ENCODE measurements at regions not wholly inside any gene's neighbourhood (a gene's known extent, or its start where the extent isn't known, plus 50 kb on each side); places are given as distances from the start of the nearest gene placed in this dataset.
"Not testable (repeated sequence)": the region's sequence is repeated elsewhere in the genome, so short reads cannot be mapped to it uniquely, and the experiment has no call there.

DNA sequence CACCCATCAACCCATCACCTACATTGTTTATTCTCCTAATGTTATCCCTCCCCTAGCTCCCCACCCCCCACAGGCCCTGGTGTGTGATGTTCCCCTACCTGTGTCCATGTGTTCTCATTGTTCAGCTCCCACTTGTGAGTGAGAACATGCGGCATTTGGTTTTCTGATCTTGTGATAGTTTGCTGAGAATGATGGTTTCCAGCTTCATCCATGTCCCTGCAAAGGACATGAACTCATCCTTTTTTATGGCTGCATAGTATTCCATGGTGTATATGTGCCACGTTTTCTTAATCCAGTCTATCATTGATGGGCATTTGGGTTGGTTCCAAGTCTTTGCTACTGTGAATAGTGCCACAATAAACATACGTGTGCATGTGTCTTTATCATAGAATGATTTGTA lies 118.1 kb upstream of the IER5L start:
- not testable (repeated sequence) for DNase-seq

DNA sequence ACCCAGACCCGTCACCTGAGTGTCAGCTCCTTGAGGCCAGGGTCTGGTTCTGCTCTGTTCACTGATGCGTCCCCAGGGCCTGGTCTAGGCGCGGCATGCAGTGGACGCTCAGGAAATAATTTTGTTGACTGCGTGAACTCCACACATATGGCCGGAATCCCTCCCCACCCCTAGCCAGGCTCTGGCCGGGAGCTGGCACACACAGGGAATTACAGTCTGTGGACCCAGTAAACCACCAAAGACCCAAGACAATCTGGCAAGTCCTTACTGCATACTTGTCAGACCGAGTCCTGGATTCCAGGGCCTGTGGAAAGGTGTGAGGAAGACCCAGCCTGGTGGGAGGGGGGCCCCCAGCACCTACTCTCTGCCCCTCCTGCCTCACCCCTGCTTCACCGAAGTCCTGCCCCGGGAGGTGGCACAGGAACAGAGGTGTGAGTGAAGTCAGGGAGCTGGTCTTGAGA lies 113.0 kb upstream of the IER5L start:
- DNase-seq, result peak; percentile 18

DNA sequence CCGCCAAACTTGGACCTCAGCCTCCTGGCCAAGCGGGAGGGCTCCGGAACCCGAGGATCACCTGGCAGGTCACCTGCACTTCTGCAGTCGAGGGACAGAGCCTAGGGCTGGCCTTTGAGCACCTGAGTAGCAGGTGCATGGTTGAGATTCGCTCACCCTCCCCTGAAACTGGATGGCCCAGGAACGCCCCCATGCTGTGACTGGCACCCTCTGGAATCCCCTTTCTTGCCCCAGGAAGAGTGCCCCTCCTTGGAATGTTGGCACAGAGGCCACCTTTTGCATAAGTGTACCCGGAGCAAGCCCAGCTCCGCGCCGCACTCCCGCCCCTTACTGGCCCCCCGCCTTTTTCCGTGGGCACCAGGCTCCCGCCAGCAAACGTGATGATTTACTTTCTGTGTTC lies 112.5 kb upstream of the IER5L start:
- DNase-seq, result peak; percentile 16

DNA sequence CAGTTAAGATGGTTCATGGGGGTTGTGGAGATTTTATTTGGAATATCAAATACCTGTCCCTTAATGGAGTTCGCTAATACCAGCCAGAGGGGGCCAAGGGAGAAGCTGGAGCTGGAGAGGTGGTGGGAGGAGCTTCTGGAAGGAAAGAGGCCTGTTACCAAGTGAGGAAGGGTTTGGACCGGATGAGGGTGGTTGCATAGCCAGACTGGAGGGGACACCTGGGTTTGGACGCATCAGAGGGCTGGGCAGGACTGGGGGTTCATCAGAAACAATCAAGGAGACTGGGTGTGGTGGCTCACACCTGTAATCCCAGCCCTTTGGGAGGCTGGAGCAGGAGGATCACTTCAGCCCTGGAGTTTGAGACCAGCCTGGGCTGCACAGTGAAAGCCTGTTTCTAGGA lies 111.8 kb upstream of the IER5L start:
- DNase-seq, result peak; percentile 7

DNA sequence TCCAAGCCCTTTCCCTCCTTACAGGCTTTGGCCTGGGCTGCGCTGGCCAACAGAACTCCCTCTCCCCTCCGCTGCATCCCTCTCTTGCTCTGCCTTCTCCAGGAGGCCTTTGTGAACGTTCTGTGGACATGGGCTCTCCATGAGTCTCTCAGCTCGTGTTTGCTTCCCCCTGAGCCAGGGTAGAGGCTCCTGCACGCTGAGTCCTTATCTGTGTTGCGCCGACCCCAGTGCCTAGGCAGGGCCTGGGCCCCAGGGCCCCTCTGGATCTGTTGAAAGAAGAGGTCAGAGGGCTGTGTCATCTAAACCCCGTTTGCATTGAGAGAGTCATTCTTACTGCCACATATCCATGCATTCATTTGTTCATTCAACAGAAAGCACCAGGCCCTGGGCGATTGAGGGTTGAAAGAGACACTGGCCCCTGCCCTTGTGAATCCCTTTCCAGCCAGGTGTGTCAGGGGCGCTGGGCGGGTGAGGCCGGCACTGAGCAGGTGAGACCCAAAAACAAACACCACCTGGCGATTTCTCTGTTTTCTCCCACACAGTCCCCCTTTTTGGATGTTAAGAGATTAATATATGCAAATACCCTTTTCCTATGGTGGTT lies 111.2 kb upstream of the IER5L start:
- DNase-seq, result peak; percentile 18

DNA sequence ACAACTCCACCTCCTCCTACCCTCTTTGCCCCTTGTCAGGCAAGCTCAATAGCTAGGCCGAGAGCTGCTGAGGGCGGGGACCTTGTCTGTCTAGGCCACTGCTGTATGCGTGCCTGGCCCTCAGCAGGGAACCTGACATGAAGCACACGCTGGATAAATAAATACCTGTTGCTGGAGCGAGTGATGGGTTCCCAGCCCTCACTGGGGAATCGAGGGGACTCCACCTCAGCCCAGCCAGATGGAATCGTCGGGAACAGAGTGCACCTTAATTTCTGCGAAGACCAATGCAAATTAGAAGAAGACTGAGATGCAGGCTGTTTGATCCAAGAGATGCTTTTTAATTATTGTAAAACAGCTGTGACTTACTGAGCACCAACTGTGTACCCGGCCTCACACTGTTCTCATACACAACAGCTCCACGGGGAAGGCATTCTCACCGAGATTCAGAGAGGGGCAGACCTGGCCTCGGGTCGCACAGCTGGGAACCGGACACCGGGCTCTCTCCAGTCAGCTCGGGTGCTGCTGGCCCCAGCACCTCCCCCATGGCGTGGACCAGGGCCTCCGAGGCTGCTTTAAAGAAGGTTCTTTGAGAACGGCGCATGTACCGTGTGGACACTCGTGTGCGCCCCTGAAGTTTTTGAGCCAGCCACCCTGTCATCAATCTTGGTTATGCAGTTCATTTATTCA lies 109.7 kb upstream of the IER5L start:
- DNase-seq, result peak; percentile 18

DNA sequence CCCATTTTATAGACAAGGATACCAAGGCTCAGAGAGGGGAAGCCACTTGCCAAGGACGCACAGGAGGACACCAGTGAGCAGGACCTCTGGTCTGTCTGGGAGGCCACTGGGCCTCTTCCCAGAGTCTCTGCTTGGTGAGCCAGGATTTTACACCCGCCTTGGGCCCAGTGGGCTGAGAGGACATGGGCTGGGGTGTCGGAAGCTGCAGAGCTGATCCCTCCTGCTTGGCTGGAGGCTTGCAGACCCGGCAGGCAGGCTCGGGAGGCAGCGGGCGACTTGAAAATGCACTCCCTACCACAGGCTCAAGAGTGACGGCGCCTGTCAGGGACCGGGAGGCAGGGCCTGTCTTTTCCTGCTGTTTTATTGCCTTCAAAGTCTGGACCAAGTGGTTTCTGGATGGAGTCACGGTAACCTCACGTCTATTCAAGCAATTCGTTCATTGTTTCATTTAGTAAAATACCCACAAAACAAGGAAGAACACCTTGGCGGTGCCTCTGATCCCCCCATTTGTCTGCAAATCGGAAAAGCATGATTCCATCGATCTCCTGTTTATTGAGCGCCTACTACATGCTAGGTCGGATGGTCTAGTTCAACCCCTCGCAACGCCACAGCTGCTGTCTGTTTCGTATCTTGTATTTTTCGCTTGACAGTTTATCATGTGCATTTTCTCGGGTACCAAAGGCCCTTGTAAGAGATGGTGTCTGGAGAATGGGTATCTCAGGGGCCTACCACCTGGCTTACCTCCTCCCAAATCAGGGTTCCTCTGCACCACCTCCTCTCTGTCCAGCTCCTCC lies 108.1 kb upstream of the IER5L start:
- DNase-seq, result peak; percentile 25

DNA sequence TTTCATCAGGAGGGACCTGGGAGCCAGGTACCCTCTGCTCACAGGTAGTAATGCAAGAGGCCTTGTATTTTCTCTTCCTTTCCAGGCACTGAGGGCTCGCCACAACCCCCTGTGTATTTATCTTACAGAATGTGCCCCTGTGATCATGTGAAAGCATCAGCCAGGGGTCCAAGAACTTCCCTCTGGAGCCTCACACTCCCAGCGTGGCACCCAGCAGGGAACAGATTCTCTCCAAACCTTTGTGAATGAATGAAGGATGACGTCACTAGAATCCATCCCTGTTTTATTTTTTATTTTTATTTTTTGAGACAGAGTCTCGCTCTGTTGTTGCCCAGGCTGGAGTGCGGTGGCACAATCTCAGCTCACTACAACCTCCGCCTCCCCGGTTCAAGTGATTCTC lies 107.3 kb upstream of the IER5L start:
- DNase-seq, result peak; percentile 1

DNA sequence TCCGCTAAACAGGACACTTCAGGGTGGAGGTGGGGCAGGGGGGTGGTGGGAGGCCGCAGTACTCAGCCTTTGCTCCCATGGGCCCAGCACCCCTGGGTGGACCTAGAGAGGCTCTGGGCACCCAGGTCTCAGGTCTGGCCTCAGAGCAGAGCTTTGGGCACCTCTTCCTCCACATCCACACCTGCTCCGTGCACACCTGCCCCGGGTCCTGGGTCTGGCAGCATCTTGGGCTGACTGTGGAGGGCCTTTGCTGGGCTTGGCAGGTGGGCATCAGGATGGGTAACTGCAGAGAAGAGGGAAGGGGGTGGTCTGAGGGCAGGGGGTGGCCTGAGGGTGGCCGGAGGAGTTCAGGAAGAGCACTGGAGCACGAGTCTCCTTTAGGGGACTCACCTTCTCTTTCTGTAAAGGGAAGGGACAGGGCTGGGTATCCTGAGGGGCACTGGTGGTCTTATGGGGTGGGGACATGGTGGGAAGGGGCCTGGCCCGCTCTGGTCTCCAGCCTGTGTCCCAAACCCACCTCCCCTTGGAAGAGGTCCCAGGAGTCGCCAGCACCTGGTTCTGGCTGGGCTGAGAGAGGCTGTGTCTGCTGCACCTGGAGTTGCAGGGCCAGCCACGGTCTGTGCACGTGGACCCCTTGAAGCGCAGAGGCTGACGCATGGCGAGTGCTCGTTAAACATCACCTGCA lies 106.7 kb upstream of the IER5L start:
- DNase-seq, result peak; percentile 25

DNA sequence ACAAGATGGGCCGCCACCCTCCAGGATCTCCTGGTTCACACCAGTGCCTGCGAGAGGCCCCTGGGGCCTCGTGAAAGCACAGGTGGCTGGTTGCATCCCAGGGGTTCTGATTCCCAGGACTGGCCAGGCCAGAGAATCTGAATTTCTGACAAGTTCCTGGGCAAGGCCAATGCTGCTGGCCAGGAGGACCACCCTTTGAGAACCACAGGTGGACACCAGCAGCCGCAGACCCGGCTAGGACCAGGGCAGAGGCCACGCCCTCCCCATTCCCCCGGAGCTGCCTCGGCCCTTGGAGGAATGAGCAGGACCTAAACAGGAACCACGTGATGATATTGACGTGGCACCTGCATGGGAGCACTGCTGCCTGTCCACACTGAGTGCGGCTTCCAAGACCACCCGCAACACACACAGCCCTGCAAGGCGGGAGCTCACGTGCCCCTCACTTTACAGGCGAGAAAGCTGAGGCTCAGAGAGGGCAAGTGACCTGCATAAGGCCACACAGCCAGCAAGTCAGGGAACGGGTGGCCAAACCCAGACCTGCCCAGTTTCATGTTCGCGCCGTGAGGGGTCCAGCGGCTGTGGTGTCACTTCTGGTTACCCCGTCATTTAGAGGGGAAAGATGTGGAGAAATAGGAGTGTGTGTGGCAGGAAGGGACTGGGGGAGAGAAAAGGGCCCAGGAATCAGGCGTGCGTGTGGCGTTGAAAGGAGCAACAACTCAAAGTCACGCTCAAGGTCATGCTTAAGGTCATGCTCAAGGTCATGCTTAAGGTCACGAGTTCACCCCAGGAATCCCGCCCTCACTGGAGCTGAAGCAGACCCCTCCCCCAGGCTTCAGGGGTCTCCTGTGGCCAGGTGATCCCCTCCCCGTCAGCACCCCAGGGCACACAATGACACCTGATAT lies 105.9 kb upstream of the IER5L start:
- DNase-seq, result peak; percentile 22

DNA sequence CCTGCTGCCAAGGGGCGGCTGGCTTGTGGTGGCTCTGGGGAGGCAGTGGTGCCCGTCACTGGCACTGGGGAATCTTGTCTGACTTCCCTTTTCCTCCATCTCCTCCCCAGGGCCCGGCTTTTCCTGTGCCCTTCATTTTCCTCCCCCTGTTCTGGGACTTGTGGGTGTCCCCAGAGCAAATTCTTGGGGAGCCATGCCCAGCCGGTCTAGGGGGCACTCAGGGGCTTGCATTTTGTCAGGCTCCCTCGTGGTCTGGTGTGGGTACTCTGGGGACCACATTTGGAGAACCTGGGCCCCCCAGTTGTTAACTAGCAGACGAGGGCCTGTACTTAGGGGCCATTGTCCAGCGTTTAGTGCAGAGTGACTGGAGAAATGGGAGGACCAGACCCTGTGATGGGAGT lies 105.2 kb upstream of the IER5L start:
- DNase-seq, result peak; percentile 13

DNA sequence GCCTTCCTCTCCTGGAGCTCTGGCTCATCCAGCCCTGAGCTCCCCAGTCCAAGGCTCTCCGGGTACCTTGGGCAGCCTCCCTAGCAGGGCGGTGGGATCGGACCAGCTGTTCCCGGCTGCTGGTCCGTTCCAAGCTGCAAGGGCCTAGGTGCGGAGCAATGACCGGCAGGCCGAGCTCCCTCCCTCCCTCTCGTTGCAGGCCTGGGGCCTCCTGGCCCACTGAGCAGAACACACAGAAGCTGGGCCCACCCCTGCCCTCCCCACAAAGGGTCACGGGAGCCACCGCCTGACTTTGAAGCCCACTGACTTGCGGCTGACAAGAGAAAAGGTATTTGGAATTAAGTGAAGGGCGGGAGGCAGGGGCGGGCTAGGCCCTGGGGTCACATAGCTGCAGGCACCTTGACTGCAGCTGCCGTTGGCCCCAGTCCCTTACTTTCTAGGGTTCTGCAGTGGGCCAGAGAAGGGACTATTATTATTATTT lies 104.7 kb upstream of the IER5L start:
- no peak for DNase-seq

DNA sequence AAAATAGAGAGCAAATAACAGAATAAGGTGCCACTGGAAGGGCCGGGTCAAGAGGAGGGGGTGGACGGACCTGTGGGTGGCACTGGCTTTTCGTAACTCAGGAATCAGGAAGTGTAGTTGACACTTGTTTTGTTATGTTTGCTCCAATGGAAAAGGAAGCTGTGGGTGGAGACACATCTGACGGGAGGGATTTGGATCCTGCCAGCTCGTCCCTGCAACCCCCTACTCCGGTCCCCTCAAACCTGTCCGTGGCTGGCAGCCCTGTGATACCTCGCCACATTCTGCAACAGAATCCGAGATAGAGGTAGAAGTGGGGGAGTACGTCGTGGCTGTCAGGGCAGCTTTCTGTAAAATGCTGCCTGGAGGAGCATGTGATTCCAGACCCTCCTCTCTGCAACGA lies 104.2 kb upstream of the IER5L start:
- DNase-seq, result peak; percentile 4

DNA sequence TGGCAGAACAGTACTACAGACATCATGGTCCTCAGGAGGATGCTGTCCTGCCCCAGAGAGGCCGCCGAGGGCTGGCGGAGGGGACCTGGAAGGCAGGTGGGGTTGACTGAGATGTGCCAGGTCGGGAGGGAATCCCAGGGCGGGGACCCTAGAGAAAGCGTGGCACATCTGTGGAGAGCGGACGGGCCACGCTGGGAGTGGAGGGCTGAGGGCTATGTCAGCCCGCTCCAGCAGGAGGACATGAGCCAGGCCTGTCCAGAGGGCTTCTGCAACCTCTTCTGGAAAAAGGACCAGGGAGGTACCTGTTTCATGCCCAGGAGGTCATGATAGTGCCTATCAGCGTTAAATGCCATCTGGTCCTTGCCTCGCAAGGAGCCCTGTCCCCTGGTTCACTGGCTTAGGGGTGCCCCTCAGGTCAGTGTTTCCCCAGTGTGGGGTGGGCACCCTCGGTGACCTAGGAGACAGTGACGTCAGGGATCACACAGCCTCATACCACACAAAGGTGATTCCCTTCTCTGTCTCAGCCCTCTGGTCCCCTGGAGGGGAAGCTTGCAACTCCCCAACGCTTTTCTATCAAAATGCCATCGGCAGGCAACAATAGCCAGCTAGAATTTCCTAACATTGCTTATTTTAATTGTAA lies 103.6 kb upstream of the IER5L start:
- peak; percentile 27 for DNase-seq

DNA sequence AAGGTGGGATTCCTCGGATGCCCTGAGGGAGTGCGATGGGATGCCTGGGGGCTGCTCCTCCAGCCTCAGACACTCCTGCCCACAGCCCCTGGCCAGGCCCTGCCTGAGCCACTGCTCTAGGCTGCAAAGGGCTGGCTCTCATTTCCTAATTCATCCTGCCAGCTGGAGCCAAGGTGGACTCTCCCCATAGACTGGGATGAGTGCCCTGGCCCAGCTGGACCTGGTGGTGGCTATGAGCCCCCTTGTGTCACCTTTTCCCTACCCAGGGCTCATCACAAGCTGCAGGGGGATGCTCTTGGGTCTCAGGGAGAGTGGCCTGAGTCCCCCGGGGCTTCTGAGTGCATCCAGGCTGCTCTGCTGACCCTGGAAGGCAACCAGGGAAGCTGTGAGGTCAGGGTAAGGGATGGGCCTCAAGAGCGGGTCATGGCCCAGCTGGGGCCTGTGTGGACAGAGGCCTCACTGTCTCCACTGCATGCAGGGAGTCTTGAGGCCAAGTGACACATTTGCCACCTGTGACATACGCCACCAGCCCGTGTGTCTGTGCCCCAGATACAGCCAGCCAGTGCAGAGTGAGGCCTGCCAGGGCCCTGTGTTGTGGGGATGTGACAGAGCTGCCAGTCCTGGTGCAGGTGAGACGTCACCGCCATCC lies 102.7 kb upstream of the IER5L start:
- DNase-seq, result peak; percentile 7

DNA sequence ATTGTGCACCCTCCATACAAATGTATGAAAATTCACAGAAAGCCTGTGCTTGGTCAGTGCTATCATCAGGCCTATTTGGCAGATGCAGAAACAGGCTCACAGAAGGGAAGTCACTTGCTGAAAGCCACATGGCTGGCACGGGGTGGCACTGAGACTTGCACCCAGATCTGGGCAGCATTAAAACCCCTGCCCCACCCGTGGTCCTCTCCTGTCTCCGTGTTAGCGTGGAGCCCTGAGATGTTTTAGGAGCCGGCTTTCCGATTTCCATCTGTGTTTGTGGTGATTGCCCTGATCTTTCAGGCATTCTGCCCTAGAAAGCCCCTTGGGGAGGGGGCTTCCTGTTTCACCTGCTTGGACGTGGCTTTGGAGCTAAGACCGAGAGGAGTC lies 102.2 kb upstream of the IER5L start:
- DNase-seq, result peak; percentile 14

DNA sequence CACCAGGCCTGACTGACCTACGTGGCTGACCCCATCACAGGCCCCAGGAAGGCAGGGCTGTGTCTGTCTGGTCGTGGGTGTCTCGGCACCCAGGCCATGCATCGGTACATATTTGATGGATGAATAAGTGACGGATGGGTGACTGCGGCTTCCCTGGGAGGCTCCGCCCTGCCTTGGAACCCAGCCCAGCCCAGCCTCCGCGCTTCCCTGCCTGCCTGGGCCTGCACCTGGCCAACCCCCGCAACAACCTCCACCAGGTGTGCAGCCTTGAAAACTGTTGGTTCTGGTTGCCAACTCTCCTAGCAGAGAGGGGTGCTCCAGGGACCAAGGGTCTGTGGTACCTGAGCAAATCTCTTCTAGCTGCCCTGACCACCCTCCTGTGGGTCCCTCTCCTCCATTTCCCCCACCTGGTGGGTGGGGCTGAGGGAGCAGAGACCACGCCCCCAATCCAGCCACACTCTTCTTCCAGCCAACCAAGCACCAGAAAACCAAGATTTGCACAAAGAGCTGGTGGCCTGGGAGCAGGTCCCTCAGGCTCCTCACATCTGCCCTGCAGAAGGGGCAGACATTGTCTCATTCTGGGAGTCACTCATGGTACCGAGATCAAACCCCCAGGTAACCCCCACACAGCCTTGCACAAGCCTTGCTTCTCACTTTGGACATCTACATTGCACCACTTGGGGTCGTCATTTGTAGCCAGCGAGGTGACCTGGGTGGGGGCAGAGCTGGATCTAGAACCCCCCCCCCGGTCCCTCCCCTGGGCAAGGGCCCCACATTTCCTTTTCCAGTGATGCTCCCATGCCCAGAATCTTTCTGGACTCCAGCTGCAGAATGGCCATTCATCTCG lies 100.6 kb upstream of the IER5L start:
- peak; percentile 26 for DNase-seq

DNA sequence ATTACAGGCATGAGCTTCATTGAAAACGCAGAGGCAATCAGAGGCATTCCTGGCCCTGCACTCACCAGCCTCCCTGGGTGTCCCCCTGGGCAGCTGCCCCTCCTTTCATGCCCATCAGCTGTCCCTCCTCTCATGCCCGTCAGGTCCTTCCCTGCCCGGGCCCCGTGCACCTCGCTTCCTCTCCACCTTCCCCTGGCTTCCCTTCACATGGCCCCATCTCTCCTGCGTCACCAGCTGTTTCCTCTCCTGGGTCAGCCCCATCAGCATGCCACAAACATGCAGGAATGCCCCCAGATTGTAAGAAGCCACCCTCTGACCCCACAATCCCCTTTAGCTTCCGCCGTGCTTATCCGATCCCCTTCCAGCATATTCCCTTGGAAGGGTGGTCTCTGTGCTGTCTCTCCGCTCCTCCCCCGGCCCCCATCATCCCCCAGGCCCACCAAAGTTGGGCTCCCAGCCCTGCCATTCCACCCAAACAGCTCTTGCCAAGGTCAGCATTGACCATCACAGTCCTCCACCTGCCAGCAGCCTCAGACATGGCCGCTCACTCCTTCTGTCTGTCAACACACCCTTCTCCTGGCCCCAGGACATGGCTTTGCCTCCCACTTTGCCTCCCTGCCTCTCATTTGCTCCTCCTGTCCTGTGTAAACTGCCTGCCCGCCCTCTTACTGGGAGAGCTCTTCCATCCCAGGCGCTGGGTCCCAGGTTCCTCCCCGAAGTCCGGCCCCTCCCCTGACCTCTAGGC lies 98.6 kb upstream of the IER5L start:
- DNase-seq, result peak; percentile 19

DNA sequence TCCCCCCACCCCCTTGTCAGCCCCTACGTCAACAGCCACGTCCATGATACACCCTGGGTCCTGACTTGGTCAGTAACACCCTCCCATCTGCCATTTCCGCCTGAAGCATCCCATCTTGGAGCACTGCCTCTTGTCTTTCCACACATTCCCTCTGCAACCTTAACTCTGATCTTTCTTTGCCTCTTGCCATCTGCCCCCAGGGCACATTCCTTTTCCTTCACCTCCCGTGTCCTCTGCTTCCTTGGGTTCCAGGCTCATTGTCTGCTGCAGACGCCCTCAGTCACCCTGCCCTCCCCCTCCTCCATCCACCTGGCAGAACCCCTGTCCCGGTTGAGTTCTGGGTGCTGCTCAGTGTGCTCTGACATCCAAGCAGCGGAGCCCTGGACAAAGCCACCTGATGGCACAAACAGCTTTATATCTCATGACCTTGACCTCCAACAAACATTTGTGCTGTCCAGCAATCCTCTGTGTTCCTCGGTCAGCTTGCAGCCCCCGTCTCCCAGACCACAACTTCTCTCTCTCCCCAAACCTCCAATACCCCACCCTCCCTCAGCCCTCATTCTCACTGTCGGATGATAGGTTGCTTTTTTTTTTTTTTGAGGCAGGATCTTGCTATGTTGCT lies 97.7 kb upstream of the IER5L start:
- peak; percentile 4 for DNase-seq
